M059J (cell line): ENCODE measurements at regions not wholly inside any gene's neighbourhood (a gene's known extent, or its start where the extent isn't known, plus 50 kb on each side); places are given as distances from the start of the nearest gene placed in this dataset.
"Not testable (repeated sequence)": the region's sequence is repeated elsewhere in the genome, so short reads cannot be mapped to it uniquely, and the experiment has no call there.

Source experiments
- DNase-seq: peaks from one replicate; pipeline ENCODE4 v3.0.0-alpha.2; 2012; ENCODE audit warnings: low read depth

- DNase-seq: no peak
Observed at GRCh38 chr9:1115370-1115769, 65.2 kb downstream of the DMRT2 start.

GRCh38 chr9:1117439-1117838 is 67.3 kb downstream of the DMRT2 start:
- DNase-seq: no peak

GRCh38 chr9:1120500-1121165 is 70.5 kb downstream of the DMRT2 start:
- no peak for DNase-seq

- no peak for DNase-seq
Observed at GRCh38 chr9:1125741-1126140, 75.6 kb downstream of the DMRT2 start.

GRCh38 chr9:1128046-1128445 is 77.9 kb downstream of the DMRT2 start:
- no peak for DNase-seq

- no peak for DNase-seq
Observed at GRCh38 chr9:1129382-1129781, 79.2 kb downstream of the DMRT2 start.

GRCh38 chr9:1140057-1140456 is 89.9 kb downstream of the DMRT2 start:
- DNase-seq: no peak

- DNase-seq: no peak
Observed at GRCh38 chr9:1151691-1152090, 101.5 kb downstream of the DMRT2 start.

- no peak for DNase-seq
Observed at GRCh38 chr9:1152171-1152570, 102.0 kb downstream of the DMRT2 start.

GRCh38 chr9:1154739-1155138 is 104.6 kb downstream of the DMRT2 start:
- DNase-seq: no peak

- no peak for DNase-seq
Observed at GRCh38 chr9:1155602-1156001, 105.4 kb downstream of the DMRT2 start.

- DNase-seq: no peak
Observed at GRCh38 chr9:1156794-1157550, 106.8 kb downstream of the DMRT2 start.

GRCh38 chr9:1157836-1158235 is 107.7 kb downstream of the DMRT2 start:
- no peak for DNase-seq

GRCh38 chr9:1170918-1171317 is 120.8 kb downstream of the DMRT2 start:
- DNase-seq: no peak

- DNase-seq: no peak
Observed at GRCh38 chr9:1171546-1171945, 121.4 kb downstream of the DMRT2 start.

- peak; percentile 2 for DNase-seq
Observed at GRCh38 chr9:1173211-1173610, 123.1 kb downstream of the DMRT2 start.

GRCh38 chr9:1173993-1174392 is 123.8 kb downstream of the DMRT2 start:
- DNase-seq: no peak

GRCh38 chr9:1179366-1179765 is 129.2 kb downstream of the DMRT2 start:
- no peak for DNase-seq

GRCh38 chr9:1184146-1184545 is 134.0 kb downstream of the DMRT2 start:
- no peak for DNase-seq

- DNase-seq: not testable (repeated sequence)
Observed at GRCh38 chr9:1187137-1187536, 137.0 kb downstream of the DMRT2 start.

GRCh38 chr9:1195636-1196035 is 145.5 kb downstream of the DMRT2 start:
- DNase-seq: not testable (repeated sequence)

- no peak for DNase-seq
Observed at GRCh38 chr9:1198085-1198484, 147.9 kb downstream of the DMRT2 start.

- DNase-seq: no peak
Observed at GRCh38 chr9:1200847-1201251, 150.7 kb downstream of the DMRT2 start.

GRCh38 chr9:1201262-1201661 is 151.1 kb downstream of the DMRT2 start:
- no peak for DNase-seq
